GM12875 (cell line): ENCODE measurements at regions not wholly inside any gene's neighbourhood (a gene's known extent, or its start where the extent isn't known, plus 50 kb on each side); places are given as distances from the start of the nearest gene placed in this dataset.

Source experiments
- H3K4me3 ChIP-seq: one replicate; pipeline ENCODE4 v1.5.1; 2011; ENCODE audit warnings: low read depth, low read length, control low read depth
- TF ChIP-seq, protein P1 (sequence below): IDR thresholded peaks from 2 replicates; pipeline ENCODE4 v1.5.1; 2011; ENCODE audit warnings: low read depth, mild to moderate bottlenecking, control low read depth, inconsistent platforms, low read length, moderate library complexity, borderline replicate concordance; ENCODE audit not compliant: insufficient read depth

DNA sequence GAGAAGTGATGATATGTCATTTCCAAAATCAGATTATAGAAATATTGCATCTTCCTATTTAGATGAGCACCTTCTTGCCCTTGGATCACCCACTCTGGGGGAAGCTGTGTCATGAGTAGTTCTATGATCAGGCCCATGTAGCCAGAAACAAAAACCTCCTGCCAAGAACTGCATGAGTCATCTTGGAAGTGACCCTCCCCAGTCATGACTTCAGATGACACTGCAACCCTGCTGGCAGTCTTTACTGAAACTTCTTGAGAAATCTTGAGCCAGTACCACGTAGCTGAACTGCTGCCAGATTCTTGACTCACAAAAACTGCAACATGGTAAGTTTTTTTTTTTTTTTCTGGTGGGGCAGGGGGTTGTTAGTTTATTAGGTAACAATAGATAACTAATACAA lies 439.6 kb upstream of the PTGER4 start:
- TF ChIP-seq, protein P1, sequence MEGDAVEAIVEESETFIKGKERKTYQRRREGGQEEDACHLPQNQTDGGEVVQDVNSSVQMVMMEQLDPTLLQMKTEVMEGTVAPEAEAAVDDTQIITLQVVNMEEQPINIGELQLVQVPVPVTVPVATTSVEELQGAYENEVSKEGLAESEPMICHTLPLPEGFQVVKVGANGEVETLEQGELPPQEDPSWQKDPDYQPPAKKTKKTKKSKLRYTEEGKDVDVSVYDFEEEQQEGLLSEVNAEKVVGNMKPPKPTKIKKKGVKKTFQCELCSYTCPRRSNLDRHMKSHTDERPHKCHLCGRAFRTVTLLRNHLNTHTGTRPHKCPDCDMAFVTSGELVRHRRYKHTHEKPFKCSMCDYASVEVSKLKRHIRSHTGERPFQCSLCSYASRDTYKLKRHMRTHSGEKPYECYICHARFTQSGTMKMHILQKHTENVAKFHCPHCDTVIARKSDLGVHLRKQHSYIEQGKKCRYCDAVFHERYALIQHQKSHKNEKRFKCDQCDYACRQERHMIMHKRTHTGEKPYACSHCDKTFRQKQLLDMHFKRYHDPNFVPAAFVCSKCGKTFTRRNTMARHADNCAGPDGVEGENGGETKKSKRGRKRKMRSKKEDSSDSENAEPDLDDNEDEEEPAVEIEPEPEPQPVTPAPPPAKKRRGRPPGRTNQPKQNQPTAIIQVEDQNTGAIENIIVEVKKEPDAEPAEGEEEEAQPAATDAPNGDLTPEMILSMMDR: no peak
- no peak overlapping the region for H3K4me3 ChIP-seq

DNA sequence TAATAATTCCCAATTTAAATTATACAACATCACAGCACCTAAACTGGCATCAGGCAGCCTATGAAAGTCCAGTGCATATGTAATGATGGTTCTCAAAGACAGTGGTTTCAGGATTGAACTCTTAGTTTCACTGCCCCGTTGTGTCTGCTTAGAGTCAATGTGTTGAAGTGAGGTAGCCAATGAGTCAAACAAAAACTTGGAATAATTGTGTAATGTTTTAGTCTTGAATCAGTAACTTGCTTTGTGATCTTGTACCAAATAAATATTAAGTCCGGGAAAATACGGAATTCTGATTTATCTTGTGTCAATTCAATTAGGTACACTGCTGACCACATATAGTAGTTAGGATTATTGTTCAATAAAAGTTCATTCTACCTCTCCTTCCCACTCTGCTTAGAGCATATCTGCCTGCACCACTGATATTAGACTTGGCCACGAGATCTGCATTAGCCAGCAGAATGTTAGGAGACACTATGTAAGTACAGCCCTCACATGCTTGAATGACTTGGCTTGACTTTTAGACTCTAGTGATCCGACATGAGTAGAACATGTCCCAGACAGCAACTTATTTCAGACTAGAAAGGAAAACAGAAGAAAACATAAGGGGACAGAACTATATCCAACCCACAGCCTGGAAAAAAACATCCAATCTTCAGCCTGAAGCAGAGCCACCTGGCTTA lies 441.5 kb upstream of the PTGER4 start:
- TF ChIP-seq, protein P1: no peak

DNA sequence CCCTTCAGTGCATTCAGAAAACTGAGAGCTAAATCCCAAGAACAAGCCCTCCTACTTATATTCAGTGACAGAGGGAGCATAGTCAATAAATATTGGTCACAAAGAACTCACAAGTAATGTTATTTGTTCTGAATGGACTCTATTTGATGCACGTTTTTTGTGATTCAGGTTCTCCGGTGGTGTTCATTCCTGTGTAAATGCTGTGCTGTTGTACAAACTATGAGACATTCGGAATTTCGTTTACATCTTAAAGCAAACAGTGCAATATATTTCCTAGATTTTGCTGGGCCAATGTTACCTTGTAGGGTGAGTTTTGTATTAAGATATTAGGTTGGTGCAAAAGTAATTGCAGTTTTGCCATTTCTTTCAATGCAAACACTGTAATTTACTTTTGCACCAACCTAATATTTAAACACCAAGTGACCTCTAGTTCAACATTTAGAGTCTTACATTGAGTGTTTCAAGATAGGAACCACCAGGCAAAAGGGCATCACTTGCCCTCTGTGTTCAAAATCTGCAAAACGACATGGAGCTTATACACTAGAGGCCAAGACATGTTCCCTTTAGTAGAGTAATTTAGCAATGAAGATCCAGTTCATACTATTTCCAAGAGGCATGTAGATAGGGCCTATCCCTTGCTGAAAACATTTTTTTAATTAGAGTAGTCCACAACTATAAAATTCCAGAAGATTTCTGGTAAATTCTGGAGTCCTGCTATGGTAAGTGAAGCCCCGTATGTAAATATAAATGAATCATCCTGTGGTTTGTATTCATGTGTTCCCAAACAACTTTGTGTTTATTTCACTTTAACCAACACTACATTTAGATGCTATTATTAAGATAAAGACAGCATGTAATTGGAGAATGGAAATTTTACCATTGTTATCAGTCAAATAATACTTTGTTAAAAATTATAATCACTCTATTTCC lies 444.0 kb upstream of the PTGER4 start:
- no peak overlapping the region for H3K4me3 ChIP-seq
- TF ChIP-seq, protein P1: no peak

More for the DNA sequence above, 441.5 kb upstream of the PTGER4 start:
- no peak overlapping the region for H3K4me3 ChIP-seq

- no peak overlapping the region for H3K4me3 ChIP-seq
- TF ChIP-seq, protein P1: no peak
Measured at GRCh38 chr5:40233268-40233667, 446.4 kb upstream of the PTGER4 start.

DNA sequence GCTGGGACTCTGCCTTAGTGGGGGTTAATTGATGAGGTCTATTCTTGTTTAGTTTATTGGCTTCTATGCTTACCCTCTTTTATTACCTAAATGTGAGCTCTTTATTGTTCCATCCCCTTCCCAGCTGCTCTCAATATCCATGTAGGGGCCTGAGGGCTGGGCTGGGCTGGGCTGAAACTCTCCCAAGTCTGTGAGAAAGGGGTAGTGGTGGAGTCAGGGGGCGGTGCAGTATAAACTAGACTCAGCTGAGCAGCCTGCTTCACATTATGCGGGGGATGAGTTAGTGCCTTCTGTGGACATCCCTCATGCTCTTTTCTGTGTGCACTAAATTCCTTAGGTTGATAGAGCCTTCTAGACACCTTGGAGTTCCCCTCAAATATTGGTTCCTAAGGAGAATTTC lies 451.8 kb upstream of the PTGER4 start:
- TF ChIP-seq, protein P1: no peak
- no peak overlapping the region for H3K4me3 ChIP-seq

GRCh38 chr5:40227366-40227765 lies 452.3 kb upstream of the PTGER4 start:
- H3K4me3 ChIP-seq: no peak overlapping the region
- TF ChIP-seq, protein P1: no peak
